MM.1S (cell line): ENCODE measurements at regions not wholly inside any gene's neighbourhood (a gene's known extent, or its start where the extent isn't known, plus 50 kb on each side); places are given as distances from the start of the nearest gene placed in this dataset.

Source experiments
- DNase-seq: peaks from one replicate; pipeline ENCODE4 v3.0.0-alpha.2; 2015
- H2AFZ ChIP-seq: fragments of 300-600 bp; sonication (generic); 2 replicates; pipeline ENCODE4 v1.6.0; 2016; ENCODE audit warnings: antibody characterized with exemption, low read length
- H3F3A ChIP-seq: fragments of 300-600 bp; sonication (generic); 2 replicates; pipeline ENCODE4 v1.6.1; 2016; ENCODE audit warnings: mild to moderate bottlenecking, antibody characterized with exemption, low read length, moderate library complexity, mixed read lengths; ENCODE audit not compliant: insufficient read depth
- H3K27ac ChIP-seq: fragments of 300-600 bp; sonication (generic); 2 replicates; pipeline ENCODE4 v1.5.1; 2016; ENCODE audit warnings: mild to moderate bottlenecking, low read length
- H3K27me3 ChIP-seq: fragments of 300-600 bp; sonication (generic); replicated peaks from 2 replicates; pipeline ENCODE4 v1.6.0; 2016; ENCODE audit warnings: low read length; ENCODE audit not compliant: insufficient read depth
- H3K36me3 ChIP-seq: fragments of 300-600 bp; sonication (generic); replicated peaks from 2 replicates; pipeline ENCODE4 v1.6.1; 2016; ENCODE audit warnings: mild to moderate bottlenecking, low read length, mixed read lengths; ENCODE audit not compliant: insufficient read depth
- H3K4me1 ChIP-seq: fragments of 300-600 bp; sonication (generic); 2 replicates; pipeline ENCODE4 v1.6.1; 2016; ENCODE audit warnings: low read length, mixed read lengths
- H3K4me2 ChIP-seq: fragments of 300-600 bp; sonication (generic); 2 replicates; pipeline ENCODE4 v1.6.0; 2016; ENCODE audit warnings: low read depth, low read length
- H3K4me3 ChIP-seq: fragments of 300-600 bp; sonication (generic); 2 replicates; pipeline ENCODE4 v1.5.1; 2016; ENCODE audit warnings: low read length, mixed read lengths
- H3K79me2 ChIP-seq: fragments of 300-600 bp; sonication (generic); 2 replicates; pipeline ENCODE4 v1.6.1; 2016; ENCODE audit warnings: mixed run types, low read length, mixed read lengths
- H3K9ac ChIP-seq: fragments of 300-600 bp; sonication (generic); 2 replicates; pipeline ENCODE4 v1.6.1; 2016; ENCODE audit warnings: low read length, mixed read lengths
- H3K9me2 ChIP-seq: fragments of 300-600 bp; sonication (generic); replicated peaks from 2 replicates; pipeline ENCODE4 v1.6.1; 2016; ENCODE audit warnings: mild to moderate bottlenecking, low read length, mixed read lengths; ENCODE audit not compliant: insufficient read depth
- H3K9me3 ChIP-seq: fragments of 300-600 bp; sonication (generic); replicated peaks from 2 replicates; pipeline ENCODE4 v1.6.1; 2016; ENCODE audit warnings: mild to moderate bottlenecking, low read length, mixed read lengths; ENCODE audit not compliant: insufficient read depth
- H4K20me1 ChIP-seq: fragments of 300-600 bp; sonication (generic); 2 replicates; pipeline ENCODE4 v1.6.1; 2016; ENCODE audit warnings: mild to moderate bottlenecking, low read length, moderate library complexity, mixed read lengths; ENCODE audit not compliant: insufficient read depth
- EZH2 ChIP-seq: fragments of 300-600 bp; sonication (generic); optimal IDR thresholded peaks from 2 replicates; pipeline ENCODE3; 2017; ENCODE audit warnings: low read depth, mild to moderate bottlenecking, antibody characterized with exemption, low read length, mixed read lengths
- EZH2phosphoT487 ChIP-seq: fragments of 300-600 bp; sonication (generic); IDR thresholded peaks from 2 replicates; pipeline ENCODE4 v1.6.1; 2018; ENCODE audit warnings: antibody characterized with exemption, low read length
- TF ChIP-seq, protein P1 (sequence below): fragments of 300-600 bp; sonication (generic); IDR thresholded peaks from 2 replicates; pipeline ENCODE4 v1.5.1; 2016; ENCODE audit warnings: antibody characterized with exemption, low read length, mixed read lengths

DNA sequence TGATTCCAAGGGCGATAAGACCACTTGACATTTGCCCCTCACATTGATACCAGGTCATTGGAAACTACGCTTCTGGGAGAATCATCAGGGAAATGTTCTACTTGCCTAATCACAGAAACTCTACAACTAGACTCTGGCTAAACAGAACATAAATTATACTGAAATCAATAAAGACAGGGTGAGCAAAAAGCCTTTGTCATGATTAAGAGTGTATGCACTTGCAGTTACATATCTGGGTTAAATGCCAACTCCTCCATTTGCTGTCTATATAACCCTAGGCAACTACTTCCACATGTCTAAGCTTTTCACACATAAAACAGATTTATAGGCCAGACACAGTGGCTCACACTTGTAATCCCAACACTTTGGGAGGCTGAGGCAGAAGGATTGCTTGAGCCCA is 125.7 kb downstream of the PHLDA1 start:
- no peak overlapping the region for H3K4me2 ChIP-seq
- no peaks in the 10 kb centered on the region for H3K27me3 ChIP-seq
- H2AFZ ChIP-seq: no peak overlapping the region
- no peaks in the 10 kb centered on the region for H3K9me3 ChIP-seq
- H3K27ac ChIP-seq: no peak overlapping the region
- H4K20me1 ChIP-seq: no peaks in the 10 kb centered on the region
- no peak for DNase-seq
- H3K36me3 ChIP-seq: no peaks in the 10 kb centered on the region
- H3K9ac ChIP-seq: no peak overlapping the region
- no peaks in the 10 kb centered on the region for H3K4me1 ChIP-seq
- H3F3A ChIP-seq: no peaks in the 10 kb centered on the region
- no peak overlapping the region for H3K4me3 ChIP-seq
- no peaks in the 10 kb centered on the region for H3K79me2 ChIP-seq
- no peaks in the 10 kb centered on the region for H3K9me2 ChIP-seq
- TF ChIP-seq, protein P1, sequence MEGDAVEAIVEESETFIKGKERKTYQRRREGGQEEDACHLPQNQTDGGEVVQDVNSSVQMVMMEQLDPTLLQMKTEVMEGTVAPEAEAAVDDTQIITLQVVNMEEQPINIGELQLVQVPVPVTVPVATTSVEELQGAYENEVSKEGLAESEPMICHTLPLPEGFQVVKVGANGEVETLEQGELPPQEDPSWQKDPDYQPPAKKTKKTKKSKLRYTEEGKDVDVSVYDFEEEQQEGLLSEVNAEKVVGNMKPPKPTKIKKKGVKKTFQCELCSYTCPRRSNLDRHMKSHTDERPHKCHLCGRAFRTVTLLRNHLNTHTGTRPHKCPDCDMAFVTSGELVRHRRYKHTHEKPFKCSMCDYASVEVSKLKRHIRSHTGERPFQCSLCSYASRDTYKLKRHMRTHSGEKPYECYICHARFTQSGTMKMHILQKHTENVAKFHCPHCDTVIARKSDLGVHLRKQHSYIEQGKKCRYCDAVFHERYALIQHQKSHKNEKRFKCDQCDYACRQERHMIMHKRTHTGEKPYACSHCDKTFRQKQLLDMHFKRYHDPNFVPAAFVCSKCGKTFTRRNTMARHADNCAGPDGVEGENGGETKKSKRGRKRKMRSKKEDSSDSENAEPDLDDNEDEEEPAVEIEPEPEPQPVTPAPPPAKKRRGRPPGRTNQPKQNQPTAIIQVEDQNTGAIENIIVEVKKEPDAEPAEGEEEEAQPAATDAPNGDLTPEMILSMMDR: no peak
- TF ChIP-seq EZH2 (no peak), EZH2phosphoT487 (no peak)

DNA sequence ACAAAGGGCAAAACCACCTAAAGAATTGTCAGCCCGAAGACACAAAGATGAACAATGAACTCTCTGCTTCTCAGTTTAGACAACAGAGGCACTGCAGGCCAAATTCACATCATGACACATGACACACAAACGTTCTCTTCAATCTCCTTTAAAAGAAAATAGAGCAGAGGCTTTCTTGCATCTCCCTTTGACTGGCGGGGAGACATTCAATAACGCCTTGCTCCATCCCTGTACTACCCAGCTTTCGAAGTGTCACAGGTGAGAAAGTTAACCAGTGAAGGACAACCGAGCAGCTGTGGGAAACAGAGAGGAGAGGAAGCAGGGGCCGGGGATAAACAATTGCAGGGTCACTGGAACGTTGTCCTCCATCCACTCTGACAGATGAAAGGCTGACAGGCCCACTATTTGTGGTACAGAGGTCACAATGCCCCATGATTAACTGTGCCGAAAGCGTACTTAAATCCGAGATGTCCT is 130.8 kb downstream of the PHLDA1 start:
- Histone ChIP-seq H3F3A (no peaks in the 10 kb centered on the region), H3K27me3 (no peaks in the 10 kb centered on the region), H3K4me1 (no peaks in the 10 kb centered on the region), H3K79me2 (no peaks in the 10 kb centered on the region), H3K9me3 (no peaks in the 10 kb centered on the region), H4K20me1 (no peaks in the 10 kb centered on the region), H3K9me2 (no peaks in the 10 kb centered on the region), H3K4me3 (no peak overlapping the region), H3K36me3 (no peaks in the 10 kb centered on the region), H3K9ac (no peak overlapping the region), H3K4me2 (no peak overlapping the region), H3K27ac (no peak overlapping the region), H2AFZ (no peak overlapping the region)
- DNase-seq: no peak
- no peak for TF ChIP-seq EZH2
- no peak for TF ChIP-seq EZH2phosphoT487
- TF ChIP-seq, protein P1: no peak

DNA sequence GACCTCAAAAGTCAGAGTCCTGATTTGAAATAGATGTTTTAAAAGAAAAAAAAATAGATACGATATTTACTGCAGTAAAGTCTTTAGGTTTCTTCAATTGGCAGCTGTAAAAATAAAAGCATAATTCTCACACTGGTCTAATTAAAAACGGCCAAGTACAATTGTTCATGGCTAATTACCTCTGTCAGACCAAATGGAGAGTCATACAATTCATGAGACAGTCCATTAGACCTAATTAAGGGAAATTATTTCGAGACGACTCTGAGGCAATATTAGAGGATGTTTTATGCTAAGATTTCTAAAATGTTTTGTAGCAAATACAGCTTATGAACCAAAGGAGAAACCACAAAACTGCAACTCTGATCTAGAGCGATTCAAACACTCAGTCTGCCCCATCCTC is 131.3 kb downstream of the PHLDA1 start:
- Histone ChIP-seq H3K27me3 (no peaks in the 10 kb centered on the region), H3K4me3 (no peak overlapping the region), H3K9ac (no peak overlapping the region), H3K9me3 (no peaks in the 10 kb centered on the region), H3K9me2 (no peaks in the 10 kb centered on the region), H3K27ac (no peak overlapping the region), H2AFZ (no peak overlapping the region), H3K4me2 (no peak overlapping the region), H4K20me1 (no peaks in the 10 kb centered on the region), H3F3A (no peaks in the 10 kb centered on the region), H3K79me2 (no peaks in the 10 kb centered on the region), H3K4me1 (no peaks in the 10 kb centered on the region), H3K36me3 (no peaks in the 10 kb centered on the region)
- no peak for DNase-seq
- TF ChIP-seq EZH2phosphoT487: no peak
- TF ChIP-seq, protein P1: no peak
- TF ChIP-seq EZH2: no peak
